ENCODE measurements at regions not wholly inside any gene's neighbourhood (a gene's known extent, or its start where the extent isn't known, plus 50 kb on each side); places are given as distances from the start of the nearest gene placed in this dataset.

DNA sequence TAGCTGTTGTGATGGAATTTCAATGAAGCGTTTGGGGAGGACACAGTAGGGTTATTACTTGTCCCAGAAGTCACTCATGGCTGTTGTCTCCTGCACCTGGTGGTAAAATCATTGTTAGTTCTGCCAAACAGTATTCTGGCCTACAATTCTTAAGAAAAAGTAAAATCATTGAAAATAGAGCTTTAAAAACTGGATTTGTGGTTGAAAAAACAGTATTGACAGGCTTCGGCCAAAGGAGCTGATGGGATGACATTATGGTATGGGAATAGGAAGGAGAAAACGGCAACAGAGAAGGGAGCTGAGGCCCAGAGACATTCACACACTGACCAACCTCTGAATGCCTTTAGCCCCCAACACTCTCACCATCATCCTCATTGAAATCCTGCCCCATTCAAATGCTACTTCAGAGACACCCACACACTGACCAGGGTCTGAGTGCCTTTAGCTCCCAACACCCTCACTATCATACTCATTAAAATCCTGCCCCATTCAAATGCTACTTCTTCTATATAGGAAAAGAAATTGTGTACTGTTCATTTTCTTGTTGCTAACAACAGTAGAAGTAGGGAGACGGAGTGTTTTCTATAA, 114.1 kb upstream of the OSR1 start:
- intact Hi-C loops (cut with DNase I), result no loop called here
- TF ChIP-seq POLR2A (IDR thresholded peaks at IDR 0.05), result no peak
- TF ChIP-seq, protein P1, sequence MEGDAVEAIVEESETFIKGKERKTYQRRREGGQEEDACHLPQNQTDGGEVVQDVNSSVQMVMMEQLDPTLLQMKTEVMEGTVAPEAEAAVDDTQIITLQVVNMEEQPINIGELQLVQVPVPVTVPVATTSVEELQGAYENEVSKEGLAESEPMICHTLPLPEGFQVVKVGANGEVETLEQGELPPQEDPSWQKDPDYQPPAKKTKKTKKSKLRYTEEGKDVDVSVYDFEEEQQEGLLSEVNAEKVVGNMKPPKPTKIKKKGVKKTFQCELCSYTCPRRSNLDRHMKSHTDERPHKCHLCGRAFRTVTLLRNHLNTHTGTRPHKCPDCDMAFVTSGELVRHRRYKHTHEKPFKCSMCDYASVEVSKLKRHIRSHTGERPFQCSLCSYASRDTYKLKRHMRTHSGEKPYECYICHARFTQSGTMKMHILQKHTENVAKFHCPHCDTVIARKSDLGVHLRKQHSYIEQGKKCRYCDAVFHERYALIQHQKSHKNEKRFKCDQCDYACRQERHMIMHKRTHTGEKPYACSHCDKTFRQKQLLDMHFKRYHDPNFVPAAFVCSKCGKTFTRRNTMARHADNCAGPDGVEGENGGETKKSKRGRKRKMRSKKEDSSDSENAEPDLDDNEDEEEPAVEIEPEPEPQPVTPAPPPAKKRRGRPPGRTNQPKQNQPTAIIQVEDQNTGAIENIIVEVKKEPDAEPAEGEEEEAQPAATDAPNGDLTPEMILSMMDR (IDR thresholded peaks at IDR 0.05), result no peak
- ATAC-seq (no peak), DNase-seq (no peak)
- H3K9me3 ChIP-seq, result no peaks in the 10 kb centered on the region
- WGBS, 4 donors, result 81 to 86% (median 83%) methylated on average over 4 of the region's 4 CpGs
- peaks cover 0 to 6% (median 0%) of the 10 kb centered on the region in 12 donors for H3K4me1 ChIP-seq
- H3K27me3 ChIP-seq, result no peaks in the 10 kb centered on the region
- no peak overlapping the region for H3K4me3 ChIP-seq
- H3K27ac ChIP-seq, result no peak overlapping the region
- H3K36me3 ChIP-seq, result no peaks in the 10 kb centered on the region

DNA sequence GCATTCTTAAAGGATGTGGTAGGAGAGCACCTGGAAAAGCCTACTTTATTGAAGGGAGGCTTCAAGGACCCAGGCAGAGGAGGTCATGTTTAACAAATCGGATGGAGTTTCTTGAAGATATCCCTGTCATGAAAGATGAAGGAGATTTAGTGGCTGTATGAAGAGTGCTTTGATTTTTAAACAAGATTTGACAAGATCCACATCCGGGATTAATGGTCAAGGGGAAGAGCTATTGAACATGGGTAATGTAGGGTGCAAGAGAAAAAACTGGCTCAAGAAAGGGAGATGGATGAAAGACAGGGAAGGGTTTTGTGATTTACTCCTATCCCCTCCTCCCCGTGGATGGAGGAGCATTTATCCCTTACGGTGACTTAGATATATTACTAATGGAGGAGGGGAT, 113.1 kb upstream of the OSR1 start:
- 94 to 96% (median 95%) methylated on average over 4 of the region's 4 CpGs for WGBS, 4 donors
- DNase-seq (no peak), ATAC-seq (no peak)
- TF ChIP-seq, protein P1 (IDR thresholded peaks at IDR 0.05), result no peak
- TF ChIP-seq POLR2A (IDR thresholded peaks at IDR 0.05), result no peak
- no peak overlapping the region for H3K27ac ChIP-seq
- H3K4me1 ChIP-seq, result peaks cover 0 to 6% (median 0%) of the 10 kb centered on the region in 12 donors
- no peak overlapping the region for H3K4me3 ChIP-seq
- no peaks in the 10 kb centered on the region for H3K9me3 ChIP-seq
- no peaks in the 10 kb centered on the region for H3K36me3 ChIP-seq
- H3K27me3 ChIP-seq, result no peaks in the 10 kb centered on the region
- intact Hi-C loops (cut with DNase I), result no loop called here

DNA sequence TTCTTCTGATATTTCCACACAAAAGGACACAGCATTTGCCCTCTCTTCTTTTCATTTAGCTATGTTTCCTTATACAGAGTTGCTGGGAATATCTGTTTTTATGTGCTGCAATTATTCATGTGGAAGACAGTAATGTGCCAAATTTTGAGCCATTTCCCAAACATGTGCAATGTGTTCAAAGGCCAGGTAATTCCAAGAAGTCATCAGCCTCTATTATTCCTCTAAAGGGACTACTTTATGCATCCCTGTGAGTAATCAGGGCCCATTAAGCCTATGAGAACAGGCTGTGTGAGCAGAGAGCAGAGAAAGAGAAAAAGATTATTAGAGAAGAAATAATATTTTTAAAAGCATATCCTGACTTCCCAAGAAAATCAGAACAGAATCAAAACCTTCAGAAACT, 107.6 kb upstream of the OSR1 start:
- H3K27me3 ChIP-seq, result no peaks in the 10 kb centered on the region
- H3K4me1 ChIP-seq, result no peaks in the 10 kb centered on the region
- DNase-seq, result no peak
- H3K36me3 ChIP-seq, result no peaks in the 10 kb centered on the region
- intact Hi-C loops (cut with DNase I), result no loop called here
- no peak overlapping the region for H3K4me3 ChIP-seq
- H3K9me3 ChIP-seq, result peaks cover 0 to 9% (median 0%) of the 10 kb centered on the region in 12 donors
- TF ChIP-seq POLR2A (IDR thresholded peaks at IDR 0.05), result no peak
- TF ChIP-seq, protein P1 (IDR thresholded peaks at IDR 0.05), result no peak
- no peak for ATAC-seq
- no peak overlapping the region for H3K27ac ChIP-seq

DNA sequence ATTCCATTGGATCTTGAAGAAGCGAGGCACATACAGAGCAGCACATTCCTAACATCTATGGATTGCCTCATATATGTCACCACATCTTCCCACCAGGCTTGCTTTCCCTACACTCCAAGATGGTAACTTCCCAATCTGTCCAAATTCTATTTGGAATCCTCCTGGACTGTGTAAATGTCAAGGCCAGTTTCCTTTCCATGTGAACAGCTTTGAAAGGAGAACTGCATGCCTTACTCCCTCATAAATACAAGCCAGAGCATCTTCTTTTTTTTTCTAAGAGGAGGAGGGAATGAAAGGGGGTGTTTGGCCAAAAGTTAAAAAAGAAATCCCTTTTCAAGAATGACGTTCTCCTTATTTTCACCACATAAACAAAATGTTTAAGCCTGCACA, 103.8 kb upstream of the OSR1 start:
- TF ChIP-seq POLR2A (IDR thresholded peaks at IDR 0.05), result no peak
- TF ChIP-seq, protein P1 (IDR thresholded peaks at IDR 0.05), result no peak
- WGBS, 4 donors, result 64 to 76% (median 70%) methylated on average over 2 of the region's 2 CpGs
- no peak for DNase-seq
- H3K4me1 ChIP-seq, result no peaks in the 10 kb centered on the region
- H3K27ac ChIP-seq, result no peak overlapping the region
- peaks cover 0 to 9% (median 0%) of the 10 kb centered on the region in 12 donors for H3K9me3 ChIP-seq
- no peaks in the 10 kb centered on the region for H3K27me3 ChIP-seq
- H3K4me3 ChIP-seq, result no peak overlapping the region
- no peaks in the 10 kb centered on the region for H3K36me3 ChIP-seq
- no peak for ATAC-seq
- intact Hi-C loops (cut with DNase I), result no loop called here
